Thyroid gland (tissue), 4 donors: ENCODE measurements at regions not wholly inside any gene's neighbourhood (a gene's known extent, or its start where the extent isn't known, plus 50 kb on each side); places are given as distances from the start of the nearest gene placed in this dataset.
A peak's percentile ranks its signal among the peaks of the same experiment; 100 is the strongest.

Source experiments
- DNase-seq, 2 donors: peaks; one replicate each; pipeline ENCODE4 v3.0.0-alpha.2; 2019
- H3K27ac ChIP-seq, 3 donors: fragments of 200-600 bp; sonication (generic); 1 replicate in 2 of 3; 2 replicates in 1 of 3; pipeline ENCODE4 v1.5.1; 2016 to 2019; ENCODE audit warnings: mild to moderate bottlenecking in 1 of 3, moderate library complexity in 1 of 3
- H3K27me3 ChIP-seq: fragments of 200-600 bp; sonication (generic); one replicate; pipeline ENCODE4 v1.5.1; 2019
- H3K36me3 ChIP-seq, 2 donors: fragments of 200-600 bp; sonication (generic); one replicate each; pipeline ENCODE4 v1.5.1; 2016 to 2019
- H3K4me1 ChIP-seq, 2 donors: fragments of 200-600 bp; sonication (generic); one replicate each; pipeline ENCODE4 v1.5.1; 2017 to 2019
- H3K4me3 ChIP-seq, 3 donors: fragments of 200-600 bp; sonication (generic); replicated peaks in 1 of 3; 1 replicate in 2 of 3; 2 replicates in 1 of 3; pipeline ENCODE4 v1.5.1; 2016; ENCODE audit warnings: mild to moderate bottlenecking in 1 of 3
- H3K9me3 ChIP-seq: fragments of 200-600 bp; sonication (generic); one replicate; pipeline ENCODE4 v1.5.1; 2017
- CTCF ChIP-seq, 6 experiments: fragments of 200-600 bp in 3 of 6; fragments of 450-650 bp in 3 of 6; sonication (generic) in 3 of 6; IDR thresholded peaks; one replicate each; pipeline ENCODE4 v1.5.1; 2016 to 2019; ENCODE audit warnings: antibody characterized with exemption in 6 of 6, mild to moderate bottlenecking in 2 of 6, inconsistent platforms in 1 of 6, moderate library complexity in 1 of 6
- POLR2A ChIP-seq, 2 donors: fragments of 450-650 bp; IDR thresholded peaks; one replicate each; pipeline ENCODE4 v1.6.1; 2017; ENCODE audit warnings: antibody characterized with exemption in 2 of 2, mild to moderate bottlenecking in 2 of 2, moderate library complexity in 1 of 2
- WGBS, 2 donors: methylation state at CpG; one replicate each; pipeline ENCODE4 v1.1.5; 2017; 5-methylcytosine and 5-hydroxymethylcytosine counted together
- intact Hi-C: fragments of 100-400 bp; cut with DNase I; formaldehyde crosslinking; loops from one replicate; pipeline ENCODE4 v1.15.1; 2023

- intact Hi-C loops: no loop called here
- H3K4me3 ChIP-seq: no peak overlapping the region
- TF ChIP-seq POLR2A (IDR thresholded peaks at IDR 0.05): no peak
- TF ChIP-seq CTCF (IDR thresholded peaks at IDR 0.05): no peak
- peak; percentile 45 to 51 for DNase-seq
- 23 to 42% methylated on average over 4 of the region's 4 CpGs for WGBS, 2 donors
- H3K36me3 ChIP-seq: no peaks in the 10 kb centered on the region
- H3K27ac ChIP-seq: peak overlapping the region; percentile 75 to 81 (median 81)
- no peaks in the 10 kb centered on the region for H3K9me3 ChIP-seq
- H3K4me1 ChIP-seq: peaks cover 12 to 19% of the 10 kb centered on the region in 2 donors
- no peaks in the 10 kb centered on the region for H3K27me3 ChIP-seq
Observed at GRCh38 chr1:116298746-116299145, 74.3 kb upstream of the ATP1A1 start.

DNA sequence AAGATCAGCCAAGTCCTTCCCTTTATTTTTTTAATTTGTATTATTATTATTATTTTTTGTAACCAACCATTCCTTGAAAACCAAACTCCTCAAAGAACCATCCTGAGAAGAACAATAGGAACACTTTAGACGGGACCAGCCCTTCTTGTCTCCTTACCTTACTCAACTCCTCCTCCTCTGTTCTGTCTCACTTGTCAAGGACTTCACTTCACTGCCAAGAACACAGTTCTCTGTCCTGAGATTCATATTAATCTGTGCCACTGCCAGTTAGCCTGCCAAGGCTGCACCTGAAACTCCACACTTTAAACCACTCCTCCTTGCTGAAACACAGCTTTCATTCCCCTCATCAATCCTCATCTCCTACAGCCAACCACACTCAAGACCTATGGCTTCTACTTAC lies 73.8 kb upstream of the ATP1A1 start:
- Histone ChIP-seq H3K4me1 (peaks cover 12 to 19% of the 10 kb centered on the region in 2 donors), H3K27ac (peak overlapping the region; percentile 75 to 83 (median 81)), H3K9me3 (no peaks in the 10 kb centered on the region), H3K36me3 (no peaks in the 10 kb centered on the region), H3K4me3 (no peak overlapping the region), H3K27me3 (no peaks in the 10 kb centered on the region)
- DNase-seq: peak; percentile 69 to 71
- TF ChIP-seq CTCF (IDR thresholded peaks at IDR 0.05): no peak
- TF ChIP-seq POLR2A (IDR thresholded peaks at IDR 0.05): no peak
- WGBS, 2 donors: 21 to 27% methylated on average over 1 of the region's 1 CpG
- intact Hi-C loops: no loop called here

GRCh38 chr1:116302281-116302680 lies 70.8 kb upstream of the ATP1A1 start:
- Histone ChIP-seq H3K27me3 (no peaks in the 10 kb centered on the region), H3K27ac (no peak overlapping the region), H3K4me3 (no peak overlapping the region), H3K4me1 (peaks cover 12 to 19% of the 10 kb centered on the region in 2 donors), H3K9me3 (no peaks in the 10 kb centered on the region), H3K36me3 (no peaks in the 10 kb centered on the region)
- DNase-seq: no peak
- intact Hi-C loops: no loop called here
- 92 to 93% methylated on average over 1 of the region's 1 CpG for WGBS, 2 donors
- TF ChIP-seq POLR2A (IDR thresholded peaks at IDR 0.05): no peak
- no peak for TF ChIP-seq CTCF (IDR thresholded peaks at IDR 0.05)

DNA sequence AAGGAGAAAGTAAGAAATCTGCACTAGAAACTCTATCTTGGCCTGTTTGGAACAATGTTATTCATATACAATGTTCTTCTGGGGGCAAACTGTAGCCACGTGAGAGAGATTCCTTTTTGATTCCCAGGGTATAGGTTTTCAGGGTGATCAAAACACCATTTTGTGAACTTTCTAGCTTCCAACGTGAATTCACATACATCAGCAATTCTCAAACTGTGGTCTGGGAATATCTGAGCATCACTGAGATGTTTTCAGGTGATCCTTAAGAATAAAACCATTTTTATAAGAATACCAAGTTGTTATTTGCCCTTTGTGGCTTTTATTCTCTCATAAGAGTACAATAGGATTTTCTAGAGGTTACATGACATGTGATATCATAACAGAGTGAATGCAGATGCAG lies 66.9 kb upstream of the ATP1A1 start:
- H3K36me3 ChIP-seq: no peaks in the 10 kb centered on the region
- no peak for DNase-seq
- no peaks in the 10 kb centered on the region for H3K9me3 ChIP-seq
- TF ChIP-seq POLR2A (IDR thresholded peaks at IDR 0.05) (no peak), CTCF (IDR thresholded peaks at IDR 0.05) (no peak)
- peaks cover 13 to 22% of the 10 kb centered on the region in 2 donors for H3K4me1 ChIP-seq
- H3K4me3 ChIP-seq: no peak overlapping the region
- intact Hi-C loops: no loop called here
- WGBS, 2 donors: 80 to 83% methylated on average over 2 of the region's 2 CpGs
- H3K27ac ChIP-seq: no peak overlapping the region
- H3K27me3 ChIP-seq: no peaks in the 10 kb centered on the region

DNA sequence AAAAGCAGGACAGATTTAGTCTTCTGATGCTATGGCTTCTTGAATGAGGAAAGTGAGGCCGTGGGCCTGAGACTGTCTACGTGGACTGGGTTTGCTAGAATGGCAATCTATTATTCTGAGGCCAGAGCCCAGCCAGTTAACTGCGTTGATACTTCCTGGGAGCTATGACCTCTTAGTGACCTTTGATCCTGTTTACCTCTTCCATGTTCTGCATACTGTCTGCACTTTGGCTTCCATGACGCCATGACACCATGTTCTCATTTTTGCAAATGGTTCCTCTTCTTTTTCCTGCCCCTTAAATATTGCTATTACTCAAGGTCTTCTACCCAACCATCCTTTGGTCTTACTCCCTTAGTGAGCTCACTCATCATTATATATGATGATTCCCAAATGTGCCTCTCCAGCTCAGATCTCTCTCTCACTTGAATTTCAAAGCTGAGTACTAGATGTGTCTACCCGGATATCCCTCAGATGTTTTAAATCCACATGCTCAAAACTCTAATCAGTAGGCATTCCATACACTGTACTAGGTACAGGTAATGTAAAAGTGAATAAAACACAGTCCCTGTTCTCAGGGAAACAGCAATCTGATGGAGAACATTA lies 66.1 kb upstream of the ATP1A1 start:
- Histone ChIP-seq H3K9me3 (no peaks in the 10 kb centered on the region), H3K27ac (no peak overlapping the region), H3K27me3 (no peaks in the 10 kb centered on the region), H3K4me1 (peaks cover 19 to 28% of the 10 kb centered on the region in 2 donors), H3K36me3 (no peaks in the 10 kb centered on the region), H3K4me3 (no peak overlapping the region)
- no peak for TF ChIP-seq POLR2A (IDR thresholded peaks at IDR 0.05)
- no peak for TF ChIP-seq CTCF (IDR thresholded peaks at IDR 0.05)
- 95 to 97% methylated on average over 5 of the region's 5 CpGs for WGBS, 2 donors
- intact Hi-C loops: no loop called here
- DNase-seq: no peak
